ENCODE measurements at regions not wholly inside any gene's neighbourhood (a gene's known extent, or its start where the extent isn't known, plus 50 kb on each side); places are given as distances from the start of the nearest gene placed in this dataset.
A peak's percentile ranks its signal among the peaks of the same experiment; 100 is the strongest.

GRCh38 chr17:62892061-62892675 lies 73.9 kb upstream of the TANC2 start:
- H3K27ac Mint-ChIP-seq (ENCODE audit: unreplicated experiment) = peak overlapping the region; percentile 32
- peak overlapping the region; percentile 60 for H3K4me3 Mint-ChIP-seq

GRCh38 chr17:62891659-62892058 lies 74.4 kb upstream of the TANC2 start:
- H3K36me3 Mint-ChIP-seq (ENCODE audit: low read depth) = no peaks in the 10 kb centered on the region
- DNase-seq (ENCODE audit: low read depth, low spot score) = no peak
- TF ChIP-seq, protein P1, sequence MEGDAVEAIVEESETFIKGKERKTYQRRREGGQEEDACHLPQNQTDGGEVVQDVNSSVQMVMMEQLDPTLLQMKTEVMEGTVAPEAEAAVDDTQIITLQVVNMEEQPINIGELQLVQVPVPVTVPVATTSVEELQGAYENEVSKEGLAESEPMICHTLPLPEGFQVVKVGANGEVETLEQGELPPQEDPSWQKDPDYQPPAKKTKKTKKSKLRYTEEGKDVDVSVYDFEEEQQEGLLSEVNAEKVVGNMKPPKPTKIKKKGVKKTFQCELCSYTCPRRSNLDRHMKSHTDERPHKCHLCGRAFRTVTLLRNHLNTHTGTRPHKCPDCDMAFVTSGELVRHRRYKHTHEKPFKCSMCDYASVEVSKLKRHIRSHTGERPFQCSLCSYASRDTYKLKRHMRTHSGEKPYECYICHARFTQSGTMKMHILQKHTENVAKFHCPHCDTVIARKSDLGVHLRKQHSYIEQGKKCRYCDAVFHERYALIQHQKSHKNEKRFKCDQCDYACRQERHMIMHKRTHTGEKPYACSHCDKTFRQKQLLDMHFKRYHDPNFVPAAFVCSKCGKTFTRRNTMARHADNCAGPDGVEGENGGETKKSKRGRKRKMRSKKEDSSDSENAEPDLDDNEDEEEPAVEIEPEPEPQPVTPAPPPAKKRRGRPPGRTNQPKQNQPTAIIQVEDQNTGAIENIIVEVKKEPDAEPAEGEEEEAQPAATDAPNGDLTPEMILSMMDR (conservative IDR thresholded peaks at IDR 0.05) = no peak
- peaks cover 24% of the 10 kb centered on the region for H3K4me1 Mint-ChIP-seq
- no peak overlapping the region for H3K27ac Mint-ChIP-seq (ENCODE audit: unreplicated experiment)
- peaks cover 6% of the 10 kb centered on the region for H3K9me3 Mint-ChIP-seq
- H3K27me3 Mint-ChIP-seq (ENCODE audit: low read depth) = no peaks in the 10 kb centered on the region
- H3K4me3 Mint-ChIP-seq = no peak overlapping the region

More at GRCh38 chr17:62892061-62892675, 73.9 kb upstream of the TANC2 start:
- Mint-ChIP-seq H3K9me3 (peaks cover 6% of the 10 kb centered on the region), H3K27me3 (ENCODE audit: low read depth) (no peaks in the 10 kb centered on the region), H3K36me3 (ENCODE audit: low read depth) (no peaks in the 10 kb centered on the region), H3K4me1 (peaks cover 28% of the 10 kb centered on the region)
- no peak for DNase-seq (ENCODE audit: low read depth, low spot score)
- TF ChIP-seq, protein P1 (conservative IDR thresholded peaks at IDR 0.05) = no peak

GRCh38 chr17:62888765-62889164 lies 77.3 kb upstream of the TANC2 start:
- Mint-ChIP-seq H3K4me1 (peaks cover 28% of the 10 kb centered on the region), H3K27me3 (ENCODE audit: low read depth) (no peaks in the 10 kb centered on the region), H3K27ac (ENCODE audit: unreplicated experiment) (peak overlapping the region; percentile 75), H3K9me3 (peaks cover 6% of the 10 kb centered on the region), H3K36me3 (ENCODE audit: low read depth) (no peaks in the 10 kb centered on the region), H3K4me3 (no peak overlapping the region)
- DNase-seq (ENCODE audit: low read depth, low spot score) = no peak
- TF ChIP-seq, protein P1 (conservative IDR thresholded peaks at IDR 0.05) = no peak

- TF ChIP-seq, protein P1 (conservative IDR thresholded peaks at IDR 0.05) = no peak
- H3K36me3 Mint-ChIP-seq (ENCODE audit: low read depth) = no peaks in the 10 kb centered on the region
- no peak overlapping the region for H3K4me3 Mint-ChIP-seq
- H3K27me3 Mint-ChIP-seq (ENCODE audit: low read depth) = no peaks in the 10 kb centered on the region
- DNase-seq (ENCODE audit: low read depth, low spot score) = no peak
- H3K4me1 Mint-ChIP-seq = peaks cover 27% of the 10 kb centered on the region
- no peak overlapping the region for H3K27ac Mint-ChIP-seq (ENCODE audit: unreplicated experiment)
- H3K9me3 Mint-ChIP-seq = peaks cover 6% of the 10 kb centered on the region
These were observed 77.9 kb upstream of the TANC2 start for GRCh38 chr17:62888148-62888547.

- Mint-ChIP-seq H3K27ac (ENCODE audit: unreplicated experiment) (no peak overlapping the region), H3K36me3 (ENCODE audit: low read depth) (no peaks in the 10 kb centered on the region), H3K4me3 (no peak overlapping the region), H3K9me3 (peaks cover 6% of the 10 kb centered on the region), H3K27me3 (ENCODE audit: low read depth) (no peaks in the 10 kb centered on the region), H3K4me1 (peaks cover 20% of the 10 kb centered on the region)
- TF ChIP-seq, protein P1 (conservative IDR thresholded peaks at IDR 0.05) = no peak
- no peak for DNase-seq (ENCODE audit: low read depth, low spot score)
These were observed 78.6 kb upstream of the TANC2 start for GRCh38 chr17:62887437-62887836.

Data from neural crest cell (in vitro differentiated cells).